H9 (cell line): ENCODE measurements at regions not wholly inside any gene's neighbourhood (a gene's known extent, or its start where the extent isn't known, plus 50 kb on each side); places are given as distances from the start of the nearest gene placed in this dataset.

Source experiments
- DNase-seq: peaks from one replicate; pipeline ENCODE4 v3.0.0-alpha.2; 2017
- H2AFZ ChIP-seq: one replicate; pipeline ENCODE4 v1.6.1; 2013; ENCODE audit warnings: mild to moderate bottlenecking, low read length, control low read depth, moderate library complexity
- H2AK5ac ChIP-seq: 2 replicates; pipeline ENCODE4 v1.6.1; 2013; ENCODE audit warnings: low read length, control low read depth, mixed read lengths; ENCODE audit not compliant: insufficient read length
- H2BK120ac ChIP-seq: one replicate; pipeline ENCODE4 v1.6.1; 2013; ENCODE audit warnings: low read depth, mild to moderate bottlenecking, low read length, control low read depth, inconsistent platforms; ENCODE audit not compliant: poor library complexity, severe bottlenecking
- H2BK12ac ChIP-seq: 2 replicates; pipeline ENCODE4 v1.6.1; 2013; ENCODE audit warnings: low read length, control low read depth, mixed read lengths, low read depth; ENCODE audit not compliant: insufficient read length
- H2BK15ac ChIP-seq: 2 replicates; pipeline ENCODE4 v1.6.1; 2013; ENCODE audit warnings: low read depth, low read length, control low read depth
- H2BK20ac ChIP-seq: one replicate; pipeline ENCODE4 v1.6.1; 2013; ENCODE audit warnings: low read depth, mild to moderate bottlenecking, low read length, control low read depth, inconsistent platforms; ENCODE audit not compliant: poor library complexity, severe bottlenecking
- H2BK5ac ChIP-seq: 2 replicates; pipeline ENCODE4 v1.6.1; 2013; ENCODE audit warnings: low read length, control low read depth, mixed read lengths; ENCODE audit not compliant: insufficient read length
- H3K14ac ChIP-seq: 2 replicates; pipeline ENCODE4 v1.6.1; 2013; ENCODE audit warnings: low read length, control low read depth; ENCODE audit not compliant: insufficient read depth
- H3K18ac ChIP-seq: 2 replicates; pipeline ENCODE4 v1.6.1; 2013; ENCODE audit warnings: low read depth, mild to moderate bottlenecking, mixed read lengths, low read length, control low read depth; ENCODE audit not compliant: insufficient read length
- H3K23ac ChIP-seq: 2 replicates; pipeline ENCODE4 v1.6.1; 2013; ENCODE audit warnings: low read length, control low read depth, mixed read lengths, low read depth; ENCODE audit not compliant: insufficient read length
- H3K23me2 ChIP-seq: 2 replicates; pipeline ENCODE4 v1.6.1; 2013; ENCODE audit warnings: low read depth, mild to moderate bottlenecking, mixed read lengths, low read length, control low read depth; ENCODE audit not compliant: insufficient read length, poor library complexity, severe bottlenecking
- H3K27ac ChIP-seq: 2 replicates; pipeline ENCODE4 v1.5.1; 2013; ENCODE audit warnings: low read length, control low read depth, mixed read lengths, low read depth; ENCODE audit not compliant: insufficient read length
- H3K27me3 ChIP-seq: 2 replicates; pipeline ENCODE4 v1.6.1; 2013; ENCODE audit warnings: low read length, control low read depth, inconsistent platforms; ENCODE audit not compliant: insufficient read depth
- H3K4ac ChIP-seq: 2 replicates; pipeline ENCODE4 v1.6.1; 2013; ENCODE audit warnings: low read depth, mild to moderate bottlenecking, control low read depth, inconsistent platforms, low read length, moderate library complexity
- H3K4me1 ChIP-seq: 2 replicates; pipeline ENCODE4 v1.6.1; 2013; ENCODE audit warnings: low read length, control low read depth, inconsistent platforms; ENCODE audit not compliant: insufficient read depth
- H3K4me2 ChIP-seq: 2 replicates; pipeline ENCODE4 v1.6.1; 2013; ENCODE audit warnings: low read length, control low read depth, mixed read lengths; ENCODE audit not compliant: insufficient read length, insufficient read depth
- H3K56ac ChIP-seq: 2 replicates; pipeline ENCODE4 v1.6.1; 2013; ENCODE audit warnings: low read depth, mild to moderate bottlenecking, mixed read lengths, low read length, control low read depth; ENCODE audit not compliant: insufficient read length
- H3K79me1 ChIP-seq: 2 replicates; pipeline ENCODE4 v1.6.1; 2013; ENCODE audit warnings: low read depth, mild to moderate bottlenecking, moderate library complexity, low read length, control low read depth, inconsistent platforms; ENCODE audit not compliant: insufficient read depth, poor library complexity, severe bottlenecking
- H3K79me2 ChIP-seq: 2 replicates; pipeline ENCODE4 v1.6.1; 2013; ENCODE audit warnings: low read length, control low read depth, inconsistent platforms; ENCODE audit not compliant: insufficient read depth
- H3K9ac ChIP-seq: 2 replicates; pipeline ENCODE4 v1.6.1; 2013; ENCODE audit warnings: low read length, control low read depth, mixed read lengths; ENCODE audit not compliant: insufficient read length; ENCODE audit errors: extremely low read depth
- H3K9me3 ChIP-seq: one replicate; pipeline ENCODE4 v1.6.1; 2013; ENCODE audit warnings: low read depth, low read length, inconsistent platforms; ENCODE audit not compliant: control insufficient read depth
- H3T11ph ChIP-seq: one replicate; pipeline ENCODE4 v1.6.1; 2013; ENCODE audit warnings: mild to moderate bottlenecking, low read length, control low read depth, inconsistent platforms
- H4K20me1 ChIP-seq: one replicate; pipeline ENCODE4 v1.6.1; 2013; ENCODE audit not compliant: control insufficient read depth, insufficient read length, insufficient read depth
- H4K5ac ChIP-seq: 2 replicates; pipeline ENCODE4 v1.6.1; 2013; ENCODE audit warnings: low read depth, mild to moderate bottlenecking, mixed read lengths, low read length, control low read depth; ENCODE audit not compliant: insufficient read length
- H4K8ac ChIP-seq: replicated peaks from 2 replicates; pipeline ENCODE4 v1.6.1; 2013; ENCODE audit warnings: low read length, control low read depth, mixed read lengths, low read depth; ENCODE audit not compliant: insufficient read length
- H4K91ac ChIP-seq: 2 replicates; pipeline ENCODE4 v1.6.1; 2013; ENCODE audit warnings: low read depth, mild to moderate bottlenecking, moderate library complexity, mixed read lengths, low read length, control low read depth; ENCODE audit not compliant: insufficient read length
- H3K27ac Mint-ChIP-seq, 3 experiments: 2 replicates in 2 of 3; 3 replicates in 1 of 3; pipeline ENCODE4 v1.8.0; 2020 to 2021; ENCODE audit warnings: mixed read lengths in 3 of 3, mild to moderate bottlenecking in 1 of 3, moderate library complexity in 1 of 3
- H3K27me3 Mint-ChIP-seq: 2 replicates; pipeline ENCODE4 v1.8.0; 2021; ENCODE audit warnings: low read depth, mild to moderate bottlenecking, moderate library complexity, mixed read lengths
- H3K36me3 Mint-ChIP-seq, 3 experiments: 2 replicates in 2 of 3; 3 replicates in 1 of 3; pipeline ENCODE4 v1.8.0; 2020 to 2021; ENCODE audit warnings: low read depth in 3 of 3, mixed read lengths in 3 of 3; ENCODE audit not compliant: insufficient read depth in 1 of 3
- H3K4me1 Mint-ChIP-seq, 2 experiments: 2 replicates each; pipeline ENCODE4 v1.8.0; 2020; ENCODE audit warnings: mixed read lengths in 2 of 2
- H3K4me3 Mint-ChIP-seq, 2 experiments: 2 replicates in 1 of 2; 3 replicates in 1 of 2; pipeline ENCODE4 v1.8.0; 2020 to 2021; ENCODE audit warnings: mild to moderate bottlenecking in 2 of 2, mixed read lengths in 2 of 2, moderate library complexity in 1 of 2
- H3K9me3 Mint-ChIP-seq, 2 experiments: 2 replicates in 1 of 2; 3 replicates in 1 of 2; pipeline ENCODE4 v1.8.0; 2020; ENCODE audit warnings: mild to moderate bottlenecking in 2 of 2, mixed read lengths in 2 of 2, moderate library complexity in 1 of 2
- CTCF ChIP-seq: fragments of 200-600 bp; sonication (generic); conservative IDR thresholded peaks from 3 replicates; pipeline ENCODE4 v1.8.0; 2021; ENCODE audit warnings: antibody characterized with exemption, mild to moderate bottlenecking
- WGBS: extraction: QIAGEN DNeasy Blood & Tissue Kit; methylation state at CpG from one replicate; pipeline ENCODE4 v1.1.7; 2013; ENCODE audit warnings: missing lambda C conversion rate, low lambda C conversion rate, mixed read lengths; ENCODE audit not compliant: insufficient read length; ENCODE audit errors: extremely low coverage; 5-methylcytosine and 5-hydroxymethylcytosine counted together

GRCh38 chr17:13874134-13874533 is 195.2 kb upstream of the COX10 start:
- Histone ChIP-seq H3K23ac (no peak overlapping the region), H2BK120ac (no peak overlapping the region), H3K18ac (no peak overlapping the region), H3K9me3 (no peaks in the 10 kb centered on the region), H3K79me2 (no peaks in the 10 kb centered on the region), H3K56ac (no peak overlapping the region), H4K91ac (no peak overlapping the region), H3K27ac (no peak overlapping the region), H2AFZ (no peak overlapping the region), H3K79me1 (no peaks in the 10 kb centered on the region), H3T11ph (no peak overlapping the region), H3K4me1 (no peaks in the 10 kb centered on the region), H2BK15ac (no peak overlapping the region), H3K27me3 (no peaks in the 10 kb centered on the region), H3K4me2 (no peak overlapping the region), H3K14ac (no peak overlapping the region), H3K23me2 (no peaks in the 10 kb centered on the region), H2AK5ac (no peak overlapping the region), H2BK5ac (no peak overlapping the region), H2BK12ac (no peak overlapping the region), H4K5ac (no peak overlapping the region), H2BK20ac (no peak overlapping the region), H4K20me1 (no peaks in the 10 kb centered on the region), H4K8ac (no peak overlapping the region), H3K9ac (no peak overlapping the region), H3K4ac (no peak overlapping the region)
- no CpG with 5 or more reads among the region's 3 CpGs for WGBS
- Mint-ChIP-seq H3K36me3 (peaks cover 0 to 2% (median 0%) of the 10 kb centered on the region in 3 experiments; a peak in 2 of 7 replicates), H3K27ac (no peak overlapping the region), H3K27me3 (peaks cover 11% of the 10 kb centered on the region), H3K4me1 (peaks cover 5 to 8% of the 10 kb centered on the region in 2 experiments), H3K4me3 (no peak overlapping the region), H3K9me3 (no peaks in the 10 kb centered on the region)
- DNase-seq, result no peak
- no peak for TF ChIP-seq CTCF
